ENCODE measurements at regions not wholly inside any gene's neighbourhood (a gene's known extent, or its start where the extent isn't known, plus 50 kb on each side); places are given as distances from the start of the nearest gene placed in this dataset.

- H3K36me3 Mint-ChIP-seq (ENCODE audit: low read depth) = no peaks in the 10 kb centered on the region
- H3K4me1 Mint-ChIP-seq (ENCODE audit: low read depth) = no peaks in the 10 kb centered on the region
- no peak overlapping the region for H3K4me3 ChIP-seq (ENCODE audit: low read length)
Observed at GRCh38 chr5:172574871-172575223, 66.2 kb upstream of the NEURL1B start.

GRCh38 chr5:172573986-172574870 lies 66.8 kb upstream of the NEURL1B start:
- no peak overlapping the region for H3K27ac Mint-ChIP-seq
- no peaks in the 10 kb centered on the region for H3K36me3 Mint-ChIP-seq (ENCODE audit: low read depth)
- H3K9me3 Mint-ChIP-seq = no peaks in the 10 kb centered on the region
- DNase-seq (no peak), ATAC-seq (ENCODE audit: poor library complexity) (no peak)
- H3K27me3 Mint-ChIP-seq = peaks cover 11% of the 10 kb centered on the region
- no peak overlapping the region for H3K27ac ChIP-seq (ENCODE audit: low read depth in 1 of 2, low read length in 2 of 2)
- POLR2A ChIA-PET = no interaction called here
- CTCF ChIA-PET = no interaction called here
- no peak overlapping the region for H3K4me3 ChIP-seq (ENCODE audit: low read length)
- intact Hi-C loops (cut with DNase I, micrococcal nuclease) = no loop called here
- no peaks in the 10 kb centered on the region for H3K4me1 ChIP-seq (ENCODE audit: insufficient read depth, low read length)
- no peaks in the 10 kb centered on the region for H3K36me3 ChIP-seq (ENCODE audit: insufficient read depth, low read length)
- H3K4me3 Mint-ChIP-seq = no peak overlapping the region
- H3K27me3 ChIP-seq (ENCODE audit: control insufficient read depth in 1 of 2, insufficient read depth in 2 of 2, low read length in 2 of 2) = no peaks in the 10 kb centered on the region
- no peak for TF ChIP-seq CTCF (IDR thresholded peaks at IDR 0.05)
- peaks cover 0 to 4% of the 10 kb centered on the region in 2 experiments for H3K9me3 ChIP-seq (ENCODE audit: control insufficient read depth in 1 of 2, insufficient read depth in 1 of 2, low read length in 2 of 2)
- H3K4me1 Mint-ChIP-seq (ENCODE audit: low read depth) = no peaks in the 10 kb centered on the region

More at GRCh38 chr5:172574871-172575223, 66.2 kb upstream of the NEURL1B start:
- POLR2A ChIA-PET = no interaction called here
- Mint-ChIP-seq H3K4me3 (no peak overlapping the region), H3K27me3 (peaks cover 13% of the 10 kb centered on the region), H3K27ac (no peak overlapping the region), H3K9me3 (no peaks in the 10 kb centered on the region)
- Histone ChIP-seq H3K27ac (ENCODE audit: low read depth in 1 of 2, low read length in 2 of 2) (no peak overlapping the region), H3K27me3 (ENCODE audit: control insufficient read depth in 1 of 2, insufficient read depth in 2 of 2, low read length in 2 of 2) (no peaks in the 10 kb centered on the region), H3K9me3 (ENCODE audit: control insufficient read depth in 1 of 2, insufficient read depth in 1 of 2, low read length in 2 of 2) (peaks cover 0 to 4% of the 10 kb centered on the region in 2 experiments), H3K4me1 (ENCODE audit: insufficient read depth, low read length) (no peaks in the 10 kb centered on the region), H3K36me3 (ENCODE audit: insufficient read depth, low read length) (no peaks in the 10 kb centered on the region)
- ATAC-seq (ENCODE audit: poor library complexity) (no peak), DNase-seq (no peak)
- no peak for TF ChIP-seq CTCF (IDR thresholded peaks at IDR 0.05)
- CTCF ChIA-PET = no interaction called here
- intact Hi-C loops (cut with DNase I, micrococcal nuclease) = no loop called here

DNA sequence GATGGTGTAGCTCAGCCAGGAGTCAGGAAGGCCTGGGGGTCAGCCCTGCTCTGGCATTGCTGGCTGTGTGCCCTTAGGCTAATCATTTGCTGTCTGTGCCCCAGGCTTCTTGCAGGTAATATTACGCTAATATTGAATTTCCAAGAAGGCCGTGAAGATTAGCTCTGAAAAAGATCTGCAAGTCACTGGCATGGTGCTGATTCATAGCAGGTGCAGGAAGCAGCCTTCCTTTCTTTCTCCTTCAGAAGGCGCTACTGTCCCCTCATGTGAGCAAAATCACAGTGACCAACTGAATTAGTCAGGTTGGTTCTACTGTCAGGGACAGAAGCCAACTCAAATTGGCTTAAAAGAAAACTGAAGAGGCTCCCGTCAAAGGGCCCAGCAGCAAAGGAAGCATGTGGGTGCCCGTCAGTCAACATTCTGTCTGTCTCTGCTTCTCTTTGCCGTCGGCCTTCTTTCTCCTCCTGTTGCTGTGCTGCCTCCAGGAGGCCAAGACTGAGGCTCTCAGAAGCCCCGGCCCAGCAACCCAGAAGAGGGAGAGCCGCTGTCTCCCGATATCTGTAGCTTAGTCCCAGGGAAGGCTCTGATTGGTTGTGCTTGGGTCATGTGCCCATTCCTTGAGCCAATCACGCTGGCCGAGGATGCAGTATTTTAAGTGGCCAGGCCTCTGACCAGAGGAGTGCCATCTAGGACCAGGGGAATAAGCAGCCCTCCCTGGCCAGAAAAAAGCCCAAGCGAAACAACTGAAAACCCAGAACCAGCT lies 67.8 kb upstream of the NEURL1B start:
- intact Hi-C loops (cut with DNase I, micrococcal nuclease) = no loop called here
- Histone ChIP-seq H3K4me3 (ENCODE audit: low read length) (no peak overlapping the region), H3K27me3 (ENCODE audit: control insufficient read depth in 1 of 2, insufficient read depth in 2 of 2, low read length in 2 of 2) (no peaks in the 10 kb centered on the region), H3K9me3 (ENCODE audit: control insufficient read depth in 1 of 2, insufficient read depth in 1 of 2, low read length in 2 of 2) (peaks cover 0 to 4% of the 10 kb centered on the region in 2 experiments), H3K27ac (ENCODE audit: low read depth in 1 of 2, low read length in 2 of 2) (no peak overlapping the region), H3K4me1 (ENCODE audit: insufficient read depth, low read length) (no peaks in the 10 kb centered on the region), H3K36me3 (ENCODE audit: insufficient read depth, low read length) (no peaks in the 10 kb centered on the region)
- no peaks in the 10 kb centered on the region for H3K9me3 Mint-ChIP-seq
- ChIA-PET POLR2A (no interaction called here), CTCF (no interaction called here)
- no peak overlapping the region for H3K27ac Mint-ChIP-seq
- no peak for TF ChIP-seq CTCF (IDR thresholded peaks at IDR 0.05)
- H3K4me3 Mint-ChIP-seq = no peak overlapping the region
- DNase-seq (no peak), ATAC-seq (ENCODE audit: poor library complexity) (no peak)
- H3K4me1 Mint-ChIP-seq (ENCODE audit: low read depth) = no peaks in the 10 kb centered on the region
- peaks cover 11% of the 10 kb centered on the region for H3K27me3 Mint-ChIP-seq
- no peaks in the 10 kb centered on the region for H3K36me3 Mint-ChIP-seq (ENCODE audit: low read depth)
